T-helper 9 cell (primary cell): ENCODE measurements at regions not wholly inside any gene's neighbourhood (a gene's known extent, or its start where the extent isn't known, plus 50 kb on each side); places are given as distances from the start of the nearest gene placed in this dataset.

Experiments
- DNase-seq: peaks from one replicate; pipeline ENCODE4 v3.0.0-alpha.2; 2020

- no peak for DNase-seq
Measured at GRCh38 chr13:29921542-29921941, 71.1 kb upstream of the UBL3 start.

- no peak for DNase-seq
Measured at GRCh38 chr13:29920025-29920643, 69.7 kb upstream of the UBL3 start.

GRCh38 chr13:29918845-29919244, 68.4 kb upstream of the UBL3 start:
- no peak for DNase-seq

- DNase-seq: no peak
Measured at GRCh38 chr13:29917650-29918049, 67.2 kb upstream of the UBL3 start.

DNA sequence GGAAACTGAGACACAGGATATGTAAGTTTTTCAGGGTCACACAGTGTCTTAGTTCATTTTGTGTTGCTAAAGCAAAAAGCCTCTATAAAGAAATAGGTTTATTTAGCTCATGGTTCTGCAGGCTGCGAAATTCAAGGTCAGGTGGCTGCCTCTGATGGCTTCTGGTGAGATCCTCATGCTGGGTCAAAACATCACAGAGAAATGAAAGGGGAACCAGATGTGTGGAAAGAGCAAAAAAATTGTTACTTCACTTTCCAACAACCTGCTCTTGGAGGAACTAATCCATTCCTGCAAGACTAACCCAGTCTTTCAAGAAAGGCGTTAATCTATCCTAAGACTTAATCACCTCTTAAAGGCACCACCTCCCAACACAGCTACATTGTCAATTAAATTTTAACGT, 64.2 kb upstream of the UBL3 start:
- no peak for DNase-seq

DNA sequence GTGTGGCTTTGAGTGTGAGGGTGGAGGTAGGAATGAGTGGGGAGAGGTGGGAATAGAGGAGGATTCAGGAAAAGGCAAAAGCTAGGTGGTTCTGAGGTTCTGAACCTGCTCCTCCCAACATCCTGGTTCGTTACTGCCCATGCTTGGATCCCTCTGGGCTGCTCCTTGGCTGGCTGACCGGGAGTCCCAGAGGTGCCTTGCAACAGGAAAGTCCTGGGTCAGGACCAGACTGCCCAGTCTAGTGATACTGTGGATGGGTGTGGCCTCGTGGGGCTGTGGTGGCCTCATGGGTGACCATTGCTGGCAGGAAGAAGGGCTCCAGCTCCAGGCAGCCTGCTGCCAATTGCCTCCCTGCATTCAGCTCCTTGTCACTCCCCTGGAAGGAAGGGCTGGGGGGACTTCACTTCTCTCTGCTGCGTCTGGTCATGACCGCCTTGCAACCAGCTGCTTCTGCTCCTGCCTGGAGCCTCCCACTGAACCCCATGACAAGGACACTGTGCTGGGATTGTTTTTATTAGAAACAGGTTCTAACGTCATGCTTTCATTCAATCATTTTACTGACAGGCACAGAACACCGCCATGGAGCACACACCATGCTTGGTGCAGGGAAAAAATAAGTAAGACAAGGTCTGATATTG, 61.5 kb upstream of the UBL3 start:
- DNase-seq: no peak

DNA sequence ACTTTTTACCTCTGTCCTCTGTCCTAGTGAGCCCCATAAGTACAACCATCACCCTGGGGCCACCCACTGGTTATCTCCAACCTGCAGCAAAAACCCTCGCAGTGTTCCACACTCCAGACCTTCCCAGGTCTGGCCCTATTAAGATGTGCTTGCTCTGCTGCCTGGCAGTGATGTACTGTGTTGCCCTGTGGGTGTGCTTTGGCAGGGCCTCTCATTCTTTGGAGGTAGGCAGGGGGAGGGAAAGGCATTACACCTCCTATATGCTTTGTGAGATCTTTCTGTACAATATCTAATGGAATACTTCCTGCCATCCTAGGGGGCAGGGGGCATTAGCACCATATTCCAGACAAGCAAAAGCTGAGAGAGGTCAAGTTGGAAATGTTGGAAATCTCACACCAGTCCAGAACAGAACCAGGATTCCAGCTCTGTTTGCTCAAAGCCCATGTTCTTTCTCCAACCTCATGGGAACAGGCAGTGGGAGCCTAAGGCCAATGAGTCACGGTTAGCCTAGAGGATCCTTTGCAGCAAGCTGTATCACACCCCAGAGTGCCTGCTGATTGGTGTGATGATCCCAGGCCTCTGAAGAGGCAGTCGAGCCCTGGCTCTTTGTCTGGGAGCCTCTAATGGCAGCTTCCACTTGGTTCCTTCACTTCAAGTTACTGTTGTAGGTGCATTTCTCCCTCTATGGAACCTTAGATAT, 59.7 kb upstream of the UBL3 start:
- DNase-seq: no peak

DNA sequence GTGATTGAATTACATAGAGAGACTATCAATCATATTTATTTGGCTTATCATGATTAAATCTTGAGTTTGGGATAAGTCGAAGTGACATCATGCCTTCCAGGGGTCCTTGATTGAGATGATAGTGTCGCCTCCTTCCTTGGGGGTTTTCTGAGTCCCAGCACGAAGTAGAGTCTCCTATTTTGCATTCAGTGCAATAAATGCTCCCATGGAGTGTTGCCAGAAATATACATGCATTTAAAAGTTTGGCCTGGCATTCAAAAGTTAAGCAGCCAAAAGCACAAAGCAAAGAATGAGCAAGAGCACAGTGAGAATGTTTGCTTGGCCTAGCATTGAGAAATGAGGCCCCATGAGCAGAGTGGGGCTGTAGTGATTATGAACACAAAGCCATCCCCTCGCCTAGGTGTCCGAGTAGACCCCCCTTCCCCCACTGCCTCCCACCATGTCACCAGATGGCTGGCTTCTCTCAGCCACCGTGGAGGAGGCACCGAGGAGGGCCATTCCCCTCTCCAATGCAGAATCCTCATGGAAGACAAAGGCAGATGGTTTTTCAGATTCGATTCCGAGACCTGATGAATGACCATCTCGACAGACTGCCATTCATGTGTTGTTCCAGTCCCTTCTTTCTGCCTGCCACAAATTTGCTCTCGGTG, 58.8 kb upstream of the UBL3 start:
- DNase-seq: no peak

DNA sequence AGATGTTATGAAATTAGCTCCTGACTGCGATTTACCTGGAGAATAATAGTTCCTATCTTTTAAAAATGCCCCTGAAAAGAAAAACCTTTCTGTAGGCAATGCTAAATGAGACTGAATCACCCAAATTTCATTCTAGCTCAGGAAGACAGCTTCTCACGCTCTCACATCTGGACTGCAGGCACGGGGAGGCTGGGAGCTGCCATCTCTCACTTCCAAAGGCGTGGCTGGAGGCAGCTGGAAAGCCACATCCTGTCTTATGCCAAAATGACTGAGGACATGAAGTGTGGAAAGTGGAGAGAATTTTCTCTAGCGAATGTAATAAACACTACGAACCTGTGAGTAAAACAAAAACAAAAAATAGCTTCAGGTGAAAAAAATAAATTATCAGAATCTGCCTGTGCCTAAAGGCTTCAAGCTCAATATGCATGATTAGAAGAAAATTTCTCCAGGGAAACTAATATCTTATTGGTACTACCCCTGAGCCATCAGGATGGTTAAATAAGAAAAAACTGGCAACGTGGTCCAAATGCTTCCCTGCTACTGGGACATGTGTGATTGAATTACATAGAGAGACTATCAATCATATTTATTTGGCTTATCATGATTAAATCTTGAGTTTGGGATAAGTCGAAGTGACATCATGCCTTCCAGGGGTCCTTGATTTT, 58.1 kb upstream of the UBL3 start:
- no peak for DNase-seq

GRCh38 chr13:29907670-29908069, 57.3 kb upstream of the UBL3 start:
- DNase-seq: no peak

DNA sequence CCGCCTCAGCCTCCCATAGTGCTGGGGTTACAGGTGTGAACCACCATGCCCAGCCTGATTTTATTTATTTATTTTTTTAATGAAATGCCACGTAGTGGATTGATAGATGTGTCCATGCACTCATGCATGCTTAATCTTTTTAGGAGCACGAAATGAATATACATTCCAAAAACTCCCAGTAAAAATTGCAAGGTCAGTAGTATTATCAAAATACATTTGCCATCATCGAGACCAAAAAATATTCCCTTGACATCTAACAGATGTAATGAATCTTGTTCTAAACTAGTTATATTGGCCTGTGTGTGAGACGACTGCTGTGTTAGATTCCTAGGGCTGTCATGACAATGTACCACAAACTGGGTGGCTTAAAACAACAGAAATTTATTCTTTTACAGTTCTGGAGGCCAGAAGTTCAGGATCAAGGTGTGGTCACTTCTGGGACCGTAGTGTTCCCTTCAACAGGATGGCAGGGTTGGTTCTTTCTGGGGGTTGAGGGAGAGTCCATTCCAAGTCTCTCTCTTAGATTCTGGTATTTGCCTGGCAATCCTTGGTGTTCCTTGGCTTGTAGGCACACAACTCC, 56.1 kb upstream of the UBL3 start:
- no peak for DNase-seq

GRCh38 chr13:29905845-29906244, 55.4 kb upstream of the UBL3 start:
- no peak for DNase-seq

GRCh38 chr13:29903996-29904395, 53.6 kb upstream of the UBL3 start:
- DNase-seq: no peak

DNA sequence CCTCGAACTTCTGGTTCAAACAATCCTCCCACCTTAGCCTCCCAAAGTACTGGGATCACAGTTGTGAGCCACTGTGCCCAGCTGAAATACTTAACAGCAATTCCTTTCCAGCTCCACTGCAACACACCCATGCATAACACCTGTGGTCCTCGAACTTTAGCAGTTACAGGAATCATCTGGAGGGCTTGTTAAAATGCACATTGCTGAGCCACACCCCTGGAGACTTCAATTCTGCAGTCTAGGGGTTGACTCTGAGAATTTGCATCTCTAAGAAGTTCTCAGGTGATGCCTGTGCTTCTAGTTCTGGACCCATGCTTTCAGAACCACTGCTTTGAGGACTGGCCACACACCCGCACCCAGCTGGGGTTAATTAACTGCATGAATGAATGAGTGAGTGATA, 53.1 kb upstream of the UBL3 start:
- no peak for DNase-seq

GRCh38 chr13:29902632-29903305, 52.4 kb upstream of the UBL3 start:
- DNase-seq: no peak

GRCh38 chr13:29901710-29902631, 51.6 kb upstream of the UBL3 start:
- peak; percentile 4 for DNase-seq
